ENCODE measurements at regions not wholly inside any gene's neighbourhood (a gene's known extent, or its start where the extent isn't known, plus 50 kb on each side); places are given as distances from the start of the nearest gene placed in this dataset.

- TF ChIP-seq POLR2A (IDR thresholded peaks at IDR 0.05) (no peak), CTCF (IDR thresholded peaks at IDR 0.05) (no peak), EP300 (IDR thresholded peaks at IDR 0.05) (no peak)
Observed at GRCh38 chr7:155963356-155963755, 151.1 kb upstream of the SHH start.
